Suprapubic skin (tissue), 4 donors: ENCODE measurements at regions not wholly inside any gene's neighbourhood (a gene's known extent, or its start where the extent isn't known, plus 50 kb on each side); places are given as distances from the start of the nearest gene placed in this dataset.

ENCODE experiments used
- DNase-seq, 2 donors: peaks; one replicate each; pipeline ENCODE4 v3.0.0-alpha.2; 2019; ENCODE audit warnings: low spot score in 2 of 2
- H3K27ac ChIP-seq: fragments of 200-600 bp; sonication (generic); one replicate; pipeline ENCODE4 v1.5.1; 2019
- H3K27me3 ChIP-seq: fragments of 200-600 bp; sonication (generic); one replicate; pipeline ENCODE4 v1.5.1; 2019
- H3K36me3 ChIP-seq: fragments of 200-600 bp; sonication (generic); one replicate; pipeline ENCODE4 v1.5.1; 2019
- H3K4me1 ChIP-seq: fragments of 200-600 bp; sonication (generic); one replicate; pipeline ENCODE4 v1.5.1; 2019
- H3K4me3 ChIP-seq: fragments of 200-600 bp; sonication (generic); one replicate; pipeline ENCODE4 v1.5.1; 2019; ENCODE audit warnings: mild to moderate bottlenecking
- H3K9me3 ChIP-seq: fragments of 200-600 bp; sonication (generic); one replicate; pipeline ENCODE4 v1.5.1; 2019
- CTCF ChIP-seq, 2 donors: fragments of 200-600 bp in 1 of 2; fragments of 450-650 bp in 1 of 2; sonication (generic) in 1 of 2; IDR thresholded peaks; one replicate each; pipeline ENCODE4 v1.5.1; 2016 to 2019; ENCODE audit warnings: antibody characterized with exemption in 2 of 2, mild to moderate bottlenecking in 1 of 2, moderate library complexity in 1 of 2
- EP300 ChIP-seq: sonication (generic); formaldehyde crosslinking; IDR thresholded peaks from one replicate; pipeline ENCODE4 v1.6.1; 2017; ENCODE audit warnings: antibody characterized with exemption
- POLR2A ChIP-seq, 2 donors: fragments of 450-650 bp; IDR thresholded peaks; one replicate each; pipeline ENCODE4 v1.6.1; 2017; ENCODE audit warnings: antibody characterized with exemption in 2 of 2, mild to moderate bottlenecking in 2 of 2, moderate library complexity in 2 of 2
- POLR2AphosphoS5 ChIP-seq, 3 donors: sonication (generic); formaldehyde crosslinking; IDR thresholded peaks; one replicate each; pipeline ENCODE4 v1.6.1; 2017; ENCODE audit warnings: antibody characterized with exemption in 3 of 3
- WGBS: methylation state at CpG from one replicate; pipeline ENCODE4 v1.1.5; 2018; 5-methylcytosine and 5-hydroxymethylcytosine counted together

- no peaks in the 10 kb centered on the region for H3K27me3 ChIP-seq
These were observed 69.9 kb upstream of the TARDBP start for GRCh38 chr1:10942542-10942912.

GRCh38 chr1:10943041-10943440 lies 69.4 kb upstream of the TARDBP start:
- WGBS = 80% methylated on average over 2 of the region's 7 CpGs
- no peak for DNase-seq
- TF ChIP-seq POLR2AphosphoS5 (IDR thresholded peaks at IDR 0.05) (no peak), EP300 (no peak), POLR2A (IDR thresholded peaks at IDR 0.05) (no peak), CTCF (IDR thresholded peaks at IDR 0.05) (no peak)
- Histone ChIP-seq H3K9me3 (no peaks in the 10 kb centered on the region), H3K27me3 (no peaks in the 10 kb centered on the region), H3K27ac (no peak overlapping the region), H3K4me3 (no peak overlapping the region), H3K36me3 (no peaks in the 10 kb centered on the region), H3K4me1 (peaks cover 23% of the 10 kb centered on the region)

More at GRCh38 chr1:10942542-10942912, 69.9 kb upstream of the TARDBP start:
- Histone ChIP-seq H3K9me3 (no peaks in the 10 kb centered on the region), H3K4me1 (peaks cover 20% of the 10 kb centered on the region), H3K36me3 (no peaks in the 10 kb centered on the region), H3K27ac (no peak overlapping the region), H3K4me3 (no peak overlapping the region)
- 80% methylated on average over 6 of the region's 6 CpGs for WGBS
- TF ChIP-seq EP300 (no peak), POLR2A (IDR thresholded peaks at IDR 0.05) (no peak), POLR2AphosphoS5 (IDR thresholded peaks at IDR 0.05) (no peak), CTCF (IDR thresholded peaks at IDR 0.05) (no peak)
- no peak for DNase-seq

- WGBS = 5% methylated on average over 21 of the region's 23 CpGs
- Histone ChIP-seq H3K36me3 (no peaks in the 10 kb centered on the region), H3K27me3 (no peaks in the 10 kb centered on the region), H3K4me1 (peaks cover 23% of the 10 kb centered on the region), H3K9me3 (no peaks in the 10 kb centered on the region), H3K27ac (no peak overlapping the region), H3K4me3 (peak overlapping the region; percentile 37)
- no peak for DNase-seq
- TF ChIP-seq EP300 (no peak), POLR2A (IDR thresholded peaks at IDR 0.05) (no peak), POLR2AphosphoS5 (IDR thresholded peaks at IDR 0.05) (no peak), CTCF (IDR thresholded peaks at IDR 0.05) (no peak)
These were observed 68.3 kb upstream of the TARDBP start for GRCh38 chr1:10943991-10944730.

GRCh38 chr1:10945991-10946509 lies 66.4 kb upstream of the TARDBP start:
- TF ChIP-seq EP300 = no peak
- no peak for TF ChIP-seq CTCF (IDR thresholded peaks at IDR 0.05)
- TF ChIP-seq POLR2A (IDR thresholded peaks at IDR 0.05) = no peak
- TF ChIP-seq POLR2AphosphoS5 (IDR thresholded peaks at IDR 0.05) = no peak
- no peaks in the 10 kb centered on the region for H3K27me3 ChIP-seq
- H3K9me3 ChIP-seq = no peaks in the 10 kb centered on the region
- WGBS = 84% methylated on average over 19 of the region's 19 CpGs
- peaks cover 23% of the 10 kb centered on the region for H3K4me1 ChIP-seq
- no peak overlapping the region for H3K4me3 ChIP-seq
- no peak overlapping the region for H3K27ac ChIP-seq
- no peak for DNase-seq
- H3K36me3 ChIP-seq = no peaks in the 10 kb centered on the region

- no peaks in the 10 kb centered on the region for H3K27me3 ChIP-seq
- H3K9me3 ChIP-seq = no peaks in the 10 kb centered on the region
- 100% methylated on average over 1 of the region's 7 CpGs for WGBS
- peaks cover 18% of the 10 kb centered on the region for H3K4me1 ChIP-seq
- H3K4me3 ChIP-seq = no peak overlapping the region
- H3K27ac ChIP-seq = no peak overlapping the region
- DNase-seq = no peak
- no peaks in the 10 kb centered on the region for H3K36me3 ChIP-seq
- TF ChIP-seq EP300 (no peak), POLR2AphosphoS5 (IDR thresholded peaks at IDR 0.05) (no peak), CTCF (IDR thresholded peaks at IDR 0.05) (no peak), POLR2A (IDR thresholded peaks at IDR 0.05) (no peak)
These were observed 65.3 kb upstream of the TARDBP start for GRCh38 chr1:10947181-10947580.
